GM23248 (cell line): ENCODE measurements at regions not wholly inside any gene's neighbourhood (a gene's known extent, or its start where the extent isn't known, plus 50 kb on each side); places are given as distances from the start of the nearest gene placed in this dataset.

ENCODE experiments used
- EZH2 ChIP-seq: fragments of 200-600 bp; sonication (generic); IDR thresholded peaks from 2 replicates; pipeline ENCODE4 v1.6.1; 2018; ENCODE audit warnings: antibody characterized with exemption, mild to moderate bottlenecking; ENCODE audit not compliant: insufficient read depth, poor library complexity, severe bottlenecking
- EZH2phosphoT487 ChIP-seq: fragments of 200-600 bp; sonication (generic); IDR thresholded peaks from 2 replicates; pipeline ENCODE4 v1.6.1; 2018; ENCODE audit warnings: antibody characterized with exemption, moderate library complexity, mild to moderate bottlenecking, low read depth; ENCODE audit not compliant: insufficient read depth

- no peak for TF ChIP-seq EZH2phosphoT487
- TF ChIP-seq EZH2 = no peak
Observed at GRCh38 chr1:218804014-218804785, 369.5 kb upstream of the LYPLAL1 start.
